ENCODE measurements at regions not wholly inside any gene's neighbourhood (a gene's known extent, or its start where the extent isn't known, plus 50 kb on each side); places are given as distances from the start of the nearest gene placed in this dataset.
"Not testable (repeated sequence)": the region's sequence is repeated elsewhere in the genome, so short reads cannot be mapped to it uniquely, and the experiment has no call there.

DNA sequence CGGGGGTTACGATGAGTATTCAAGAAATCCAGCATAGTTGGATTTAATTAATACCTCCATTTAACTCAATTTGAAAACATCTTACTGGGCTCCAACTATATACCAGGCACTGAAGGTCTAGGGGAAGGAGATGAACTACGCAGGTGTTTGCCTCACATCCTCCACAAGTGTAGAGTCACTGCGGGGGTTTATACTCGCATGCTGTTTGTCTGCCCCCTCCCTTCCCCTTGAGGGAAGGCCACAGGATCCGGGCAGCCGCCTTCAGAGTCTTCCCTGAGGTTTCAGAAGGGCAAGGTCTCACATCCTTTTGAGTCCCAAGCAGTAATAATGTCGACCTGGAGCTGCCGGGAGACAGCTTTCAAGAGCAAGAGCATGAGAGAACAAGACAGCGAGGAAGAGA is 142.4 kb upstream of the GALNT2 start:
- H3K4me3 ChIP-seq (ENCODE audit: insufficient read depth in 1 of 2, low read depth in 1 of 2, low read length in 2 of 2) = no peak overlapping the region
- H2BK120ac ChIP-seq (ENCODE audit: low read depth, low read length) = no peak overlapping the region
- H3K36me3 ChIP-seq (ENCODE audit: control insufficient read depth in 1 of 2, insufficient read depth in 2 of 2, low read depth in 1 of 2, low read length in 2 of 2) = no peaks in the 10 kb centered on the region
- DNase-seq = no peak
- no peaks in the 10 kb centered on the region for H3K79me1 ChIP-seq (replicated peaks; ENCODE audit: low read length, poor library complexity, severe bottlenecking)
- no peak overlapping the region for H2AK5ac ChIP-seq (ENCODE audit: low read length, severe bottlenecking)
- H3K4me2 ChIP-seq (ENCODE audit: low read length, poor library complexity, severe bottlenecking) = no peak overlapping the region
- no peak overlapping the region for H2BK12ac ChIP-seq (ENCODE audit: low read length in 2 of 2)
- no peak overlapping the region for H4K8ac ChIP-seq (ENCODE audit: low read length)
- no peaks in the 10 kb centered on the region for H3K27me3 ChIP-seq (ENCODE audit: control insufficient read depth in 1 of 2, insufficient read depth in 1 of 2, low read length in 2 of 2)
- H3K27ac ChIP-seq (ENCODE audit: low read length, poor library complexity, severe bottlenecking) = no peak overlapping the region
- no peak overlapping the region for H3K4ac ChIP-seq (ENCODE audit: low read depth in 1 of 2, low read length in 2 of 2)
- no peak overlapping the region for H3K14ac ChIP-seq (ENCODE audit: low read length in 2 of 2)
- no peak overlapping the region for H3K23ac ChIP-seq (ENCODE audit: low read length in 2 of 2)
- 74% methylated on average over 6 of the region's 10 CpGs for WGBS
- H2BK5ac ChIP-seq (ENCODE audit: low read depth, low read length, poor library complexity, severe bottlenecking) = no peak overlapping the region
- no peak overlapping the region for H3K9ac ChIP-seq (ENCODE audit: low read length)
- no peaks in the 10 kb centered on the region for H3K9me3 ChIP-seq (ENCODE audit: control insufficient read depth, low read length)
- H3K18ac ChIP-seq (ENCODE audit: low read depth in 1 of 2, low read length in 2 of 2) = no peak overlapping the region
- H2AFZ ChIP-seq (ENCODE audit: low read depth, low read length) = no peak overlapping the region
- no peak overlapping the region for H2BK15ac ChIP-seq (ENCODE audit: low read depth, poor library complexity, severe bottlenecking)
- no peak overlapping the region for H4K91ac ChIP-seq (ENCODE audit: low read length)
- H3K4me1 ChIP-seq (ENCODE audit: control insufficient read depth, insufficient read depth, low read depth, low read length) = no peaks in the 10 kb centered on the region

DNA sequence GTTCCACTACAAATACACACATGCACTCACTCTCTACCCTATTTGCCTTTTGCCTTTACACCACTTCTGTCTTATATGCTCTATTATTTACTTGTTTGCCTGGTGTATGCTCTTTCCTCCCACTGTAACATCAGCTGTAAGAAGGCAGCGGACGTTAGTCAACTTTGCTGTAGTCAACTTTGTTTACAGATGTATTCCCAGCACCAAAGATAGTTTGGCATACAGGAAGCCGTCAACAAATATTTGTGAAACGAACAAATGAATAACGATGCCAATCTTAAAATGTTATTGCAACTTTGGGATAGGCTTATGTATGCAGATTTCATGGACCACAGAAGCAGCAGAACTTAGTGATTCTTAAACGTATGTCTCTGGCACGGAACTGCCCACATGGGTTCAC is 138.3 kb upstream of the GALNT2 start:
- Histone ChIP-seq H3K4me3 (ENCODE audit: insufficient read depth in 1 of 2, low read depth in 1 of 2, low read length in 2 of 2) (no peak overlapping the region), H3K4ac (ENCODE audit: low read depth in 1 of 2, low read length in 2 of 2) (no peak overlapping the region), H3K9me3 (ENCODE audit: control insufficient read depth, low read length) (no peaks in the 10 kb centered on the region)

DNA sequence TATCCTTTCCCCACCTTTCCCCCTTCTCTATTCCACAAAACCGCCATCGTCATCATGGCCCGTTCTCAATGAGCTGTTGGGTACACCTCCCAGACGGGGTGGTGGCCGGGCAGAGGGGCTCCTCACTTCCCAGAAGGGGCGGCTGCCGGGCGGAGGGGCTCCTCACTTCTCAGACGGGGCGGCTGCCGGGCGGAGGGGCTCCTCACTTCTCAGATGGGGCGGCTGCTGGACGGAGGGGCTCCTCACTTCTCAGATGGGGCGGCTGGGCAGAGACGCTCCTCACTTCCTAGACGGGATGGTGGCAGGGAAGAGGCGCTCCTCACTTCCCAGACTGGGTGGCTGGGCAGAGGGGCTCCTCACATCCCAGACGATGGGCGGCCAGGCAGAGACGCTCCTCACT is 135.3 kb upstream of the GALNT2 start:
- H3K79me1 ChIP-seq (replicated peaks; ENCODE audit: low read length, poor library complexity, severe bottlenecking); H3K4me2 ChIP-seq (ENCODE audit: low read length, poor library complexity, severe bottlenecking); H3K14ac ChIP-seq (ENCODE audit: low read length in 2 of 2); H2BK5ac ChIP-seq (ENCODE audit: low read depth, low read length, poor library complexity, severe bottlenecking); H2AK5ac ChIP-seq (ENCODE audit: low read length, severe bottlenecking); H3K9ac ChIP-seq (ENCODE audit: low read length); H2BK15ac ChIP-seq (ENCODE audit: low read depth, poor library complexity, severe bottlenecking); H3K36me3 ChIP-seq (ENCODE audit: control insufficient read depth in 1 of 2, insufficient read depth in 2 of 2, low read depth in 1 of 2, low read length in 2 of 2); H2AFZ ChIP-seq (ENCODE audit: low read depth, low read length); H3K9me3 ChIP-seq (ENCODE audit: control insufficient read depth, low read length); H2BK120ac ChIP-seq (ENCODE audit: low read depth, low read length); H3K18ac ChIP-seq (ENCODE audit: low read depth in 1 of 2, low read length in 2 of 2); H4K8ac ChIP-seq (ENCODE audit: low read length); DNase-seq; H3K27ac ChIP-seq (ENCODE audit: low read length, poor library complexity, severe bottlenecking); H3K4ac ChIP-seq (ENCODE audit: low read depth in 1 of 2, low read length in 2 of 2); H3K4me1 ChIP-seq (ENCODE audit: control insufficient read depth, insufficient read depth, low read depth, low read length); H2BK12ac ChIP-seq (ENCODE audit: low read length in 2 of 2); H3K4me3 ChIP-seq (ENCODE audit: insufficient read depth in 1 of 2, low read depth in 1 of 2, low read length in 2 of 2); H4K91ac ChIP-seq (ENCODE audit: low read length); H3K23ac ChIP-seq (ENCODE audit: low read length in 2 of 2); H3K27me3 ChIP-seq (ENCODE audit: control insufficient read depth in 1 of 2, insufficient read depth in 1 of 2, low read length in 2 of 2): not testable (repeated sequence)
- 91% methylated on average over 18 of the region's 21 CpGs for WGBS

More for the DNA sequence above, 138.3 kb upstream of the GALNT2 start:
- Histone ChIP-seq H4K8ac (ENCODE audit: low read length) (no peak overlapping the region), H3K14ac (ENCODE audit: low read length in 2 of 2) (no peak overlapping the region), H2BK15ac (ENCODE audit: low read depth, poor library complexity, severe bottlenecking) (no peak overlapping the region), H4K91ac (ENCODE audit: low read length) (no peak overlapping the region), H3K79me1 (replicated peaks; ENCODE audit: low read length, poor library complexity, severe bottlenecking) (no peaks in the 10 kb centered on the region), H2AK5ac (ENCODE audit: low read length, severe bottlenecking) (no peak overlapping the region), H2AFZ (ENCODE audit: low read depth, low read length) (no peak overlapping the region), H2BK120ac (ENCODE audit: low read depth, low read length) (no peak overlapping the region), H3K9ac (ENCODE audit: low read length) (no peak overlapping the region), H3K23ac (ENCODE audit: low read length in 2 of 2) (no peak overlapping the region), H2BK12ac (ENCODE audit: low read length in 2 of 2) (no peak overlapping the region), H3K27me3 (ENCODE audit: control insufficient read depth in 1 of 2, insufficient read depth in 1 of 2, low read length in 2 of 2) (no peaks in the 10 kb centered on the region), H3K4me1 (ENCODE audit: control insufficient read depth, insufficient read depth, low read depth, low read length) (no peaks in the 10 kb centered on the region), H3K36me3 (ENCODE audit: control insufficient read depth in 1 of 2, insufficient read depth in 2 of 2, low read depth in 1 of 2, low read length in 2 of 2) (no peaks in the 10 kb centered on the region), H3K18ac (ENCODE audit: low read depth in 1 of 2, low read length in 2 of 2) (no peak overlapping the region), H2BK5ac (ENCODE audit: low read depth, low read length, poor library complexity, severe bottlenecking) (no peak overlapping the region), H3K27ac (ENCODE audit: low read length, poor library complexity, severe bottlenecking) (no peak overlapping the region), H3K4me2 (ENCODE audit: low read length, poor library complexity, severe bottlenecking) (no peak overlapping the region)
- no peak for DNase-seq
- 94% methylated on average over 7 of the region's 7 CpGs for WGBS

DNA sequence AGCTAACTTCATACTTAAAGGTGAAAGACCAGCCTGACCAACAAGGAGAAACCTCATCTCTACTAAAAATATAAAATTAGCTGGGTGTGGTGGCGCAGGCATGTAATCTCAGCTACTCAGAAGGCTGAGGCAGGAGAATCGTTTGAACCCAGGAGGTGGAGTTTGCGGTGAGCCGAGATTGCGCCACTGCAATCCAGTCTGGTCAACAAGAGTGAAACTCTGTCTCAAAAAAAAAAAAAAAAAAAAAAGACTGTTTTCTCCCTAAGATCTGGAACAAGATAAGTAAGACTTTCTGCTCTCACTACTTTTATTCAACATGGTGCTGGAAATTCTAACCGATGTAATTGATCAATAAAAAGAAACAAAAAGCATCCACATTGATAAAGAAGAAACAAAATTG is 131.9 kb upstream of the GALNT2 start:
- H3K4me3 ChIP-seq (ENCODE audit: insufficient read depth in 1 of 2, low read depth in 1 of 2, low read length in 2 of 2); H3K27ac ChIP-seq (ENCODE audit: low read length, poor library complexity, severe bottlenecking); H2BK15ac ChIP-seq (ENCODE audit: low read depth, poor library complexity, severe bottlenecking); H2AK5ac ChIP-seq (ENCODE audit: low read length, severe bottlenecking); H2AFZ ChIP-seq (ENCODE audit: low read depth, low read length); H3K27me3 ChIP-seq (ENCODE audit: control insufficient read depth in 1 of 2, insufficient read depth in 1 of 2, low read length in 2 of 2); H3K9me3 ChIP-seq (ENCODE audit: control insufficient read depth, low read length); H4K8ac ChIP-seq (ENCODE audit: low read length); H3K79me1 ChIP-seq (replicated peaks; ENCODE audit: low read length, poor library complexity, severe bottlenecking); H2BK120ac ChIP-seq (ENCODE audit: low read depth, low read length); H2BK5ac ChIP-seq (ENCODE audit: low read depth, low read length, poor library complexity, severe bottlenecking); H3K14ac ChIP-seq (ENCODE audit: low read length in 2 of 2); H2BK12ac ChIP-seq (ENCODE audit: low read length in 2 of 2); H4K91ac ChIP-seq (ENCODE audit: low read length); DNase-seq; H3K18ac ChIP-seq (ENCODE audit: low read depth in 1 of 2, low read length in 2 of 2); H3K4me2 ChIP-seq (ENCODE audit: low read length, poor library complexity, severe bottlenecking); H3K4me1 ChIP-seq (ENCODE audit: control insufficient read depth, insufficient read depth, low read depth, low read length); H3K23ac ChIP-seq (ENCODE audit: low read length in 2 of 2); H3K9ac ChIP-seq (ENCODE audit: low read length); H3K4ac ChIP-seq (ENCODE audit: low read depth in 1 of 2, low read length in 2 of 2); H3K36me3 ChIP-seq (ENCODE audit: control insufficient read depth in 1 of 2, insufficient read depth in 2 of 2, low read depth in 1 of 2, low read length in 2 of 2): not testable (repeated sequence)
- 85% methylated on average over 5 of the region's 6 CpGs for WGBS

All from mesenchymal stem cell (in vitro differentiated cells and primary cell).